GM23248 (cell line): ENCODE measurements at regions not wholly inside any gene's neighbourhood (a gene's known extent, or its start where the extent isn't known, plus 50 kb on each side); places are given as distances from the start of the nearest gene placed in this dataset.

Experiments used
- EZH2 ChIP-seq: fragments of 200-600 bp; sonication (generic); IDR thresholded peaks from 2 replicates; pipeline ENCODE4 v1.6.1; 2018; ENCODE audit warnings: antibody characterized with exemption, mild to moderate bottlenecking; ENCODE audit not compliant: insufficient read depth, poor library complexity, severe bottlenecking
- EZH2phosphoT487 ChIP-seq: fragments of 200-600 bp; sonication (generic); IDR thresholded peaks from 2 replicates; pipeline ENCODE4 v1.6.1; 2018; ENCODE audit warnings: antibody characterized with exemption, moderate library complexity, mild to moderate bottlenecking, low read depth; ENCODE audit not compliant: insufficient read depth

DNA sequence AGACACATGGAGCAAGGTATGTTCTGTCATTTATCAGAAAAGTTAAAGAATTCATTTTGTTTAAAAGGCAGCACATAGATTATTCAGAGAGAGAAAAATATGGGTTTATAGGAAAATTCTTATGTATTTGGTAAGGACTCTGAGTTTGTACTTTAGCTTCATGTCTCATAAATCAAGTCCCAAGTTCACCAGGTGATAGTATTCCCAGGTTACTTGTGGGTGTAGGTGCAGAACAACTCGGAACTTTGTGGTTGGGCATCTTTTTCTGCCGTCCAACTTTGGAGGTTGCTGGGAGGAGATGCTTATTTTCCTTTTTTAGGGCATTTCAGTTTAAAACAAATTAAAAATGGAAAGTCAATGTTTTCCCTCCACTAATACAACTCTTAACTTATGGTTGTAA, 269.8 kb upstream of the DMRT1 start:
- TF ChIP-seq EZH2phosphoT487 (no peak), EZH2 (no peak)
